H1 (cell line): ENCODE measurements at regions not wholly inside any gene's neighbourhood (a gene's known extent, or its start where the extent isn't known, plus 50 kb on each side); places are given as distances from the start of the nearest gene placed in this dataset.

Source experiments
- CTCF ChIA-PET: fragments of 300-600 bp; sonication (Branson Sonifier 250); formaldehyde crosslinking; loops from one replicate; lab custom pipeline; 2021; ENCODE audit not compliant: partially characterized antibody; lab: Charles Lee
- POLR2A ChIA-PET: fragments of 300-600 bp; sonication (Branson Sonifier 250); formaldehyde crosslinking; loops from one replicate; lab custom pipeline; 2021; ENCODE audit warnings: inconsistent platforms; ENCODE audit not compliant: partially characterized antibody; lab: Charles Lee
- DNase-seq, 2 experiments: peaks; one replicate each; pipeline versions ENCODE4 v3.0.0 to v3.0.0-alpha.2; 2010 to 2022; ENCODE audit warnings: low spot score in 2 of 2, low read depth in 1 of 2, mixed read lengths in 1 of 2
- FAIRE-seq: peaks from 2 replicates; lab custom pipeline; 2011; peaks lifted over from hg19 to GRCh38; lab: Jason Lieb, UNC
- H2AFZ ChIP-seq: 2 replicates; pipeline ENCODE4 v1.8.1; 2012; ENCODE audit warnings: low read length, inconsistent platforms
- H2AK5ac ChIP-seq: 2 replicates; pipeline ENCODE4 v1.6.1; 2013; ENCODE audit warnings: low read depth, low read length
- H2BK120ac ChIP-seq: replicated peaks from 2 replicates; pipeline ENCODE3; 2013; ENCODE audit warnings: low read depth, low read length, inconsistent platforms
- H2BK12ac ChIP-seq: 2 replicates; pipeline ENCODE4 v1.6.1; 2013; ENCODE audit warnings: low read depth, low read length
- H2BK15ac ChIP-seq: 2 replicates; pipeline ENCODE4 v1.6.1; 2013; ENCODE audit warnings: low read length
- H2BK20ac ChIP-seq: 2 replicates; pipeline ENCODE4 v1.6.1; 2013; ENCODE audit warnings: low read length
- H2BK5ac ChIP-seq: 2 replicates; pipeline ENCODE4 v1.6.1; 2013; ENCODE audit warnings: low read depth, low read length
- H3K14ac ChIP-seq: 2 replicates; pipeline ENCODE4 v1.6.1; 2013; ENCODE audit warnings: inconsistent platforms; ENCODE audit not compliant: insufficient read length
- H3K18ac ChIP-seq: 2 replicates; pipeline ENCODE4 v1.6.1; 2013; ENCODE audit warnings: low read length; ENCODE audit errors: extremely low read depth
- H3K23ac ChIP-seq: 2 replicates; pipeline ENCODE4 v1.6.1; 2013; ENCODE audit warnings: inconsistent platforms; ENCODE audit not compliant: insufficient read length
- H3K23me2 ChIP-seq: 2 replicates; pipeline ENCODE4 v1.6.1; 2013; ENCODE audit warnings: low read depth, low read length
- H3K27ac ChIP-seq: 2 replicates; pipeline ENCODE4 v1.6.1; 2011; ENCODE audit warnings: low read depth, low read length, inconsistent platforms
- H3K27me3 ChIP-seq, 4 experiments: replicated peaks in 1 of 4; 1 replicate in 1 of 4; 2 replicates in 3 of 4; pipeline versions ENCODE4 v1.6.1 to v1.8.1; 2011 to 2013; ENCODE audit warnings: low read length in 3 of 4, mild to moderate bottlenecking in 3 of 4, inconsistent platforms in 2 of 4, mixed read lengths in 2 of 4, moderate library complexity in 1 of 4; ENCODE audit not compliant: control insufficient read depth in 3 of 4, insufficient read depth in 3 of 4; ENCODE audit errors: extremely low read depth in 1 of 4
- H3K36me3 ChIP-seq, 4 experiments: 2 replicates each; pipeline versions ENCODE4 v1.6.1 to v1.8.1; 2011 to 2013; ENCODE audit warnings: mild to moderate bottlenecking in 4 of 4, low read length in 3 of 4, moderate library complexity in 2 of 4, control low read depth in 1 of 4, inconsistent platforms in 1 of 4; ENCODE audit not compliant: insufficient read depth in 4 of 4, control insufficient read depth in 2 of 4
- H3K4ac ChIP-seq: replicated peaks from 2 replicates; pipeline ENCODE3; 2013; ENCODE audit warnings: low read length, low read depth, mixed read lengths, inconsistent platforms; ENCODE audit not compliant: insufficient read length
- H3K4me1 ChIP-seq, 4 experiments: replicated peaks in 1 of 4; 1 replicate in 1 of 4; 2 replicates in 3 of 4; pipeline versions ENCODE4 v1.6.1 to v1.8.1; 2011 to 2013; ENCODE audit warnings: low read length in 3 of 4, inconsistent platforms in 2 of 4, mixed read lengths in 1 of 4; ENCODE audit not compliant: insufficient read depth in 4 of 4, control insufficient read depth in 3 of 4
- H3K4me2 ChIP-seq, 2 experiments: 2 replicates each; pipeline versions ENCODE4 v1.6.1 to v1.8.1; 2011 to 2013; ENCODE audit warnings: low read depth in 2 of 2, low read length in 2 of 2, control low read depth in 1 of 2, inconsistent platforms in 1 of 2, mild to moderate bottlenecking in 1 of 2; ENCODE audit not compliant: insufficient read depth in 1 of 2
- H3K4me3 ChIP-seq, 4 experiments: fragments of 200-600, 300-600 bp in 1 of 4; sonication (generic), shearing (Covaris generic), sonication (Bioruptor Twin) in 1 of 4; 2 replicates each; pipeline versions ENCODE4 v1.5.1 to v1.8.1; 2011 to 2016; ENCODE audit warnings: low read length in 4 of 4, low read depth in 3 of 4, control low read depth in 2 of 4, inconsistent platforms in 2 of 4, mild to moderate bottlenecking in 2 of 4, mixed read lengths in 1 of 4, moderate library complexity in 1 of 4; ENCODE audit not compliant: insufficient read depth in 2 of 4; ENCODE audit errors: extremely low read depth in 1 of 4
- H3K56ac ChIP-seq: replicated peaks from 2 replicates; pipeline ENCODE3; 2013; ENCODE audit warnings: low read depth, mild to moderate bottlenecking, mixed read lengths, low read length, inconsistent platforms; ENCODE audit not compliant: insufficient read length
- H3K79me1 ChIP-seq: 2 replicates; pipeline ENCODE4 v1.6.1; 2013; ENCODE audit warnings: low read depth, low read length, control low read depth
- H3K79me2 ChIP-seq, 2 experiments: 2 replicates each; pipeline versions ENCODE4 v1.6.1 to v1.8.1; 2012 to 2013; ENCODE audit warnings: low read length in 2 of 2, mild to moderate bottlenecking in 2 of 2, inconsistent platforms in 1 of 2; ENCODE audit not compliant: insufficient read depth in 2 of 2, control insufficient read depth in 1 of 2
- H3K9ac ChIP-seq, 4 experiments: replicated peaks in 1 of 4; 1 replicate in 1 of 4; 2 replicates in 3 of 4; pipeline versions ENCODE4 v1.6.1 to v1.8.1; 2011 to 2013; ENCODE audit warnings: low read depth in 3 of 4, low read length in 3 of 4, control low read depth in 2 of 4, mild to moderate bottlenecking in 2 of 4, moderate library complexity in 2 of 4, inconsistent platforms in 1 of 4; ENCODE audit errors: extremely low read depth in 1 of 4
- H3K9me3 ChIP-seq, 2 experiments: 2 replicates each; pipeline versions ENCODE4 v1.6.1 to v1.8.1; 2012 to 2013; ENCODE audit warnings: mild to moderate bottlenecking in 2 of 2, moderate library complexity in 2 of 2, control low read depth in 1 of 2, inconsistent platforms in 1 of 2, low read depth in 1 of 2, low read length in 1 of 2, mixed read lengths in 1 of 2; ENCODE audit not compliant: insufficient read depth in 2 of 2
- H4K20me1 ChIP-seq, 2 experiments: replicated peaks in 1 of 2; 2 replicates each; pipeline versions ENCODE3 to v1.8.1; 2011 to 2013; ENCODE audit warnings: inconsistent platforms in 2 of 2, low read length in 2 of 2, mild to moderate bottlenecking in 1 of 2; ENCODE audit not compliant: insufficient read depth in 2 of 2, control insufficient read depth in 1 of 2
- H4K5ac ChIP-seq: 2 replicates; pipeline ENCODE4 v1.6.1; 2013; ENCODE audit warnings: low read length, low read depth, mixed read lengths, inconsistent platforms; ENCODE audit not compliant: insufficient read length
- H4K8ac ChIP-seq: 2 replicates; pipeline ENCODE4 v1.8.0; 2013; ENCODE audit warnings: mild to moderate bottlenecking, moderate library complexity, low read length, inconsistent platforms; ENCODE audit not compliant: insufficient read depth; ENCODE audit errors: extremely low read depth
- H4K91ac ChIP-seq: replicated peaks from 2 replicates; pipeline ENCODE3; 2013; ENCODE audit warnings: low read length, mixed read lengths, inconsistent platforms; ENCODE audit not compliant: insufficient read length
- CBX5 ChIP-seq: fragments of 300-800, 300-1000 bp; sonication (generic); IDR thresholded peaks from 2 replicates; pipeline ENCODE4 v1.7.1; 2016; ENCODE audit warnings: antibody characterized with exemption, low read length, low read depth
- CEBPB ChIP-seq: IDR thresholded peaks from 2 replicates; pipeline ENCODE4 v1.6.1; 2012; ENCODE audit warnings: low read depth, low read length
- CTBP2 ChIP-seq: IDR thresholded peaks from 2 replicates; pipeline ENCODE4 v1.7.0; 2011; ENCODE audit warnings: borderline replicate concordance, mild to moderate bottlenecking, moderate library complexity, mixed read lengths, low read length; ENCODE audit not compliant: insufficient read depth, insufficient read length
- EP300 ChIP-seq, 2 experiments: IDR thresholded peaks; 1 replicate in 1 of 2; 2 replicates in 1 of 2; pipeline ENCODE4 v1.6.1; 2011 to 2012; ENCODE audit warnings: low read depth in 2 of 2, low read length in 2 of 2, mild to moderate bottlenecking in 2 of 2, borderline replicate concordance in 1 of 2, inconsistent platforms in 1 of 2, moderate library complexity in 1 of 2
- FOSL1 ChIP-seq: IDR thresholded peaks from 2 replicates; pipeline ENCODE4 v1.6.1; 2011; ENCODE audit warnings: mild to moderate bottlenecking, low read depth, low read length, moderate library complexity; ENCODE audit not compliant: insufficient read depth
- GABPA ChIP-seq: IDR thresholded peaks from 2 replicates; pipeline ENCODE4 v1.6.1; 2011; ENCODE audit warnings: mild to moderate bottlenecking, low read length, moderate library complexity, borderline replicate concordance; ENCODE audit not compliant: insufficient read depth
- GTF2F1 ChIP-seq: IDR thresholded peaks from 2 replicates; pipeline ENCODE4 v1.6.1; 2012; ENCODE audit warnings: low read depth, low read length, improper control_type of control experiment, borderline replicate concordance
- HDAC6 ChIP-seq: IDR thresholded peaks from one replicate; pipeline ENCODE4 v1.7.1; 2012; ENCODE audit warnings: low read depth, mild to moderate bottlenecking, inconsistent platforms, low read length, moderate library complexity
- NANOG ChIP-seq: IDR thresholded peaks from 2 replicates; pipeline ENCODE4 v1.6.1; 2011; ENCODE audit warnings: low read length, low read depth, mild to moderate bottlenecking, inconsistent platforms; ENCODE audit not compliant: insufficient read depth, poor library complexity, severe bottlenecking
- NRF1 ChIP-seq: IDR thresholded peaks from 2 replicates; pipeline ENCODE4 v1.6.1; 2011; ENCODE audit warnings: mild to moderate bottlenecking, low read depth, low read length, improper control_type of control experiment
- RBBP5 ChIP-seq: IDR thresholded peaks from 2 replicates; pipeline ENCODE4 v1.7.1; 2012; ENCODE audit warnings: low read depth, mild to moderate bottlenecking, inconsistent platforms, low read length, moderate library complexity, borderline replicate concordance
- SUZ12 ChIP-seq: fragments of 200-600 bp; sonication (generic); IDR thresholded peaks from 2 replicates; pipeline ENCODE4 v1.6.1; 2012; ENCODE audit warnings: mild to moderate bottlenecking, inconsistent platforms, low read length, moderate library complexity, mixed read lengths
- TCF12 ChIP-seq: IDR thresholded peaks from 2 replicates; pipeline ENCODE4 v1.6.1; 2011; ENCODE audit warnings: low read depth, mild to moderate bottlenecking, low read length
- WGBS, 2 experiments: shearing (Covaris generic) in 1 of 2; methylation state at CpG; one replicate each; pipeline versions ENCODE4 v1.1.6 to v1.1.7; 2013 to 2015; ENCODE audit warnings: low lambda C conversion rate in 2 of 2, mixed read lengths in 2 of 2, inconsistent platforms in 1 of 2, low coverage in 1 of 2, missing lambda C conversion rate in 1 of 2; ENCODE audit not compliant: insufficient replicate concordance in 2 of 2, insufficient coverage in 1 of 2, insufficient read length in 1 of 2; ENCODE audit errors: extremely low coverage in 1 of 2, missing lambda C conversion rate in 1 of 2; 5-methylcytosine and 5-hydroxymethylcytosine counted together

GRCh38 chr22:34308101-34308500 lies 387.8 kb upstream of the LARGE1 start:
- no peak for TF ChIP-seq HDAC6
- no peak for TF ChIP-seq SUZ12
- TF ChIP-seq CTBP2: no peak
- TF ChIP-seq CBX5: no peak
- no peak for TF ChIP-seq TCF12
- TF ChIP-seq GTF2F1: no peak
- TF ChIP-seq FOSL1: no peak
- TF ChIP-seq EP300 (IDR thresholded peaks at IDR 0.05; ENCODE audit: borderline replicate concordance in 1 of 2, low read depth in 2 of 2, low read length in 2 of 2): no peak
- TF ChIP-seq NANOG: no peak
- TF ChIP-seq NRF1: no peak
- no peak for TF ChIP-seq GABPA
- TF ChIP-seq CEBPB: no peak
- TF ChIP-seq RBBP5: no peak
- TF ChIP-seq, all 59 proteins: peak for 0
- CTCF ChIA-PET: no interaction called here

More at GRCh38 chr22:34308101-34308500, 387.8 kb upstream of the LARGE1 start:
- POLR2A ChIA-PET: no interaction called here
- no peak overlapping the region for H2BK5ac ChIP-seq
- no peak overlapping the region for H3K4me3 ChIP-seq
- no peak overlapping the region for H3K56ac ChIP-seq
- no peak overlapping the region for H3K18ac ChIP-seq
- no peak for DNase-seq
- no peak overlapping the region for H2BK120ac ChIP-seq
- no peak overlapping the region for H2AK5ac ChIP-seq
- H3K27ac ChIP-seq: no peak overlapping the region
- no peak overlapping the region for H4K91ac ChIP-seq
- FAIRE-seq: no peak
- H3K4ac ChIP-seq: no peak overlapping the region
- H4K5ac ChIP-seq: no peak overlapping the region
- no peak overlapping the region for H3K14ac ChIP-seq
- no peak overlapping the region for H3K4me2 ChIP-seq
- no peaks in the 10 kb centered on the region for H3K79me2 ChIP-seq
- H2BK12ac ChIP-seq: no peak overlapping the region
- no peaks in the 10 kb centered on the region for H3K36me3 ChIP-seq
- H2BK15ac ChIP-seq: no peak overlapping the region
- H3K4me1 ChIP-seq: no peaks in the 10 kb centered on the region
- no peak overlapping the region for H2AFZ ChIP-seq
- H3K9ac ChIP-seq: no peak overlapping the region
- H3K23ac ChIP-seq: no peak overlapping the region
- H2BK20ac ChIP-seq: no peak overlapping the region
- no peaks in the 10 kb centered on the region for H4K20me1 ChIP-seq
- no peaks in the 10 kb centered on the region for H3K27me3 ChIP-seq
- H4K8ac ChIP-seq: no peak overlapping the region
- 91% methylated on average over 3 of the region's 3 CpGs; no CpG with 5 or more reads in 1 of the 2 experiments for WGBS, 2 experiments
- peaks cover 2% of the 10 kb centered on the region; the same call in 1 of the 2 replicates for H3K23me2 ChIP-seq
- no peaks in the 10 kb centered on the region for H3K9me3 ChIP-seq
- H3K79me1 ChIP-seq: no peaks in the 10 kb centered on the region
